ENCODE measurements at regions not wholly inside any gene's neighbourhood (a gene's known extent, or its start where the extent isn't known, plus 50 kb on each side); places are given as distances from the start of the nearest gene placed in this dataset.

GRCh38 chr4:30630431-30630830, 89.7 kb upstream of the PCDH7 start:
- H3K36me3 Mint-ChIP-seq = no peaks in the 10 kb centered on the region
- no peak overlapping the region for H3K27ac Mint-ChIP-seq
- no peaks in the 10 kb centered on the region for H3K4me1 Mint-ChIP-seq
- peaks cover 3 to 5% of the 10 kb centered on the region in 2 donors for H3K9me3 Mint-ChIP-seq
- DNase-seq (no peak), ATAC-seq (replicated peaks) (no peak)
- no peak overlapping the region for H3K4me3 Mint-ChIP-seq
- H3K27me3 Mint-ChIP-seq = no peaks in the 10 kb centered on the region

GRCh38 chr4:30632751-30633150, 87.4 kb upstream of the PCDH7 start:
- DNase-seq = no peak
- no peak for ATAC-seq (replicated peaks)
- H3K9me3 Mint-ChIP-seq = peaks cover 3 to 5% of the 10 kb centered on the region in 2 donors
- no peaks in the 10 kb centered on the region for H3K36me3 Mint-ChIP-seq
- no peaks in the 10 kb centered on the region for H3K4me1 Mint-ChIP-seq
- no peaks in the 10 kb centered on the region for H3K27me3 Mint-ChIP-seq
- H3K27ac Mint-ChIP-seq = no peak overlapping the region
- H3K4me3 Mint-ChIP-seq = no peak overlapping the region

DNA sequence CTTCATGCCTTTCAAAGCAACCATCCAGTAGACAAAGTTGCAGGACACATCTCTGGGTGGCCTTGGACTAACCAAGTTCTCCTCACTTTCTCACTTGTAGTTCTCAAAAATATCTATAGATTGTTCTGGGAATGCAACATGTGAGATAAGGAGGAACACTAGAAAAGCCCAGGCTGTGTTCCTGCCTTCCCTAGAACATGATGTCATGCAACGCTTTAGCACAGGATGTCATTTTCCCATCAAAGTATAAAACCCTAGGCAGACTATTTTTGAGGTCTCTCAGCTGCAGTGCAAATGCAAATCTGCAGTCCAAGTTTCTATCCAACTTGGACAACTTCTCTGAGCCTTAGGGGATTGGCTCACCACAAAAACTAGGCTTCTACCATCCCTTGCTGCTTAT, 78.8 kb upstream of the PCDH7 start:
- H3K36me3 Mint-ChIP-seq = no peaks in the 10 kb centered on the region
- ATAC-seq (replicated peaks) = no peak
- DNase-seq = no peak
- H3K27me3 Mint-ChIP-seq = no peaks in the 10 kb centered on the region
- H3K27ac Mint-ChIP-seq = no peak overlapping the region
- H3K4me1 Mint-ChIP-seq = no peaks in the 10 kb centered on the region
- H3K9me3 Mint-ChIP-seq = peaks cover 0 to 5% of the 10 kb centered on the region in 2 donors
- H3K4me3 Mint-ChIP-seq = no peak overlapping the region

GRCh38 chr4:30642567-30642966, 77.6 kb upstream of the PCDH7 start:
- H3K27ac Mint-ChIP-seq = no peak overlapping the region
- no peaks in the 10 kb centered on the region for H3K4me1 Mint-ChIP-seq
- no peak for DNase-seq
- no peaks in the 10 kb centered on the region for H3K27me3 Mint-ChIP-seq
- H3K9me3 Mint-ChIP-seq = peaks cover 1 to 5% of the 10 kb centered on the region in 2 donors
- no peak overlapping the region for H3K4me3 Mint-ChIP-seq
- ATAC-seq (replicated peaks) = no peak
- H3K36me3 Mint-ChIP-seq = no peaks in the 10 kb centered on the region

- DNase-seq = no peak
- no peaks in the 10 kb centered on the region for H3K4me1 Mint-ChIP-seq
Observed at GRCh38 chr4:30653291-30653690, 66.9 kb upstream of the PCDH7 start.

DNA sequence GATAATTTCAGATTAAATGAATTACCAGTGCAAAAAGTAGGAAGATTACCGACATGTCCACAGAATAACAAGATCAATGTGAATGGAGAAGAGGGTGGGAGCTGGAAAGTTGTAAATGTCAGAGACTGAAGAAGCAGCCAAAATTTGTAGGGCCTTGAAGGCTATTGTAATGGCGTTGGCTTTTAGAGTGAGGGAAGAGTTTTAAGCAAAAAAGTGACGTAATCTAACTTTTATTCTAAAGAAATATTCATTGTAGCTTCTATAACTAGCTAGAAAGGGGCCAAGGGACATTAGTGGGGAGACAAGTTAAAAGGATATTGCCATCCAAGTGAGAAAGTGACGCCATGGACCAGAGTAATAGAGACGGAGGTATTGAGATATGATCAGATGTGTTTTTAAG, 63.3 kb upstream of the PCDH7 start:
- no peak for ATAC-seq (replicated peaks)
- no peak for DNase-seq
- no peaks in the 10 kb centered on the region for H3K9me3 Mint-ChIP-seq
- H3K27ac Mint-ChIP-seq = no peak overlapping the region
- H3K36me3 Mint-ChIP-seq = no peaks in the 10 kb centered on the region
- H3K4me3 Mint-ChIP-seq = no peak overlapping the region
- H3K4me1 Mint-ChIP-seq = no peaks in the 10 kb centered on the region
- no peaks in the 10 kb centered on the region for H3K27me3 Mint-ChIP-seq

More at GRCh38 chr4:30653291-30653690, 66.9 kb upstream of the PCDH7 start:
- Mint-ChIP-seq H3K27ac (no peak overlapping the region), H3K4me3 (no peak overlapping the region), H3K27me3 (no peaks in the 10 kb centered on the region), H3K9me3 (no peaks in the 10 kb centered on the region), H3K36me3 (no peaks in the 10 kb centered on the region)
- ATAC-seq (replicated peaks) = no peak

- no peak overlapping the region for H3K27ac Mint-ChIP-seq
Observed at GRCh38 chr4:30667919-30668318, 52.2 kb upstream of the PCDH7 start.

DNA sequence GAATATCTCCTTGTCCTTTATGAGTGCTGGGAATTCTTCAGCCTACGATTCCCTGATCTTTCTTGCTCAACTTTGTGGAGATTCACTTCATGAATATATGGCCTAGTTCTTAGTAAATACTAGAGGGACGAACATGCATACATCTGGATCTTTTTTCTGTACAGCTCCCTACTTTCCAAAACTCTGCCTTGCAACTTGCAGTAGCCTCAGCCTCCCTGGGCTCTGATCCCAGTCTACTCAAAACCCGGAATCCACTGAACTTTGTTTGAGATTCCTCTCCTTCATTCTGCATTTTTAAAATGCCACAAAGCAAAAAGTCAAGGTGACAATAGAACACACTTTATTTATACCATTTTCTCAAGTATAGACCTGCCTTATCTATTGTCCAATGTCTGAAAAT, 50.0 kb upstream of the PCDH7 start:
- peaks cover 0 to 4% of the 10 kb centered on the region in 2 donors for H3K9me3 Mint-ChIP-seq
- no peaks in the 10 kb centered on the region for H3K27me3 Mint-ChIP-seq
- H3K36me3 Mint-ChIP-seq = no peaks in the 10 kb centered on the region
- no peak overlapping the region for H3K27ac Mint-ChIP-seq
- ATAC-seq (replicated peaks) = no peak
- H3K4me1 Mint-ChIP-seq = no peaks in the 10 kb centered on the region
- H3K4me3 Mint-ChIP-seq = no peak overlapping the region
- DNase-seq = no peak

More at GRCh38 chr4:30667919-30668318, 52.2 kb upstream of the PCDH7 start:
- ATAC-seq (replicated peaks) = no peak
- no peak for DNase-seq
- no peaks in the 10 kb centered on the region for H3K36me3 Mint-ChIP-seq
- no peaks in the 10 kb centered on the region for H3K27me3 Mint-ChIP-seq
- peaks cover 0 to 4% of the 10 kb centered on the region in 2 donors for H3K9me3 Mint-ChIP-seq
- no peak overlapping the region for H3K4me3 Mint-ChIP-seq
- H3K4me1 Mint-ChIP-seq = no peaks in the 10 kb centered on the region

All from stimulated activated naive B cell treated with anti-CD40 and anti-IgM and Interleukin-4, amounts not matched to agents 10 μg/mL and 1 μg/mL and 100 μg/mL, for 72 hours (primary cell).